ENCODE measurements at regions not wholly inside any gene's neighbourhood (a gene's known extent, or its start where the extent isn't known, plus 50 kb on each side); places are given as distances from the start of the nearest gene placed in this dataset.
"Not testable (repeated sequence)": the region's sequence is repeated elsewhere in the genome, so short reads cannot be mapped to it uniquely, and the experiment has no call there.

DNA sequence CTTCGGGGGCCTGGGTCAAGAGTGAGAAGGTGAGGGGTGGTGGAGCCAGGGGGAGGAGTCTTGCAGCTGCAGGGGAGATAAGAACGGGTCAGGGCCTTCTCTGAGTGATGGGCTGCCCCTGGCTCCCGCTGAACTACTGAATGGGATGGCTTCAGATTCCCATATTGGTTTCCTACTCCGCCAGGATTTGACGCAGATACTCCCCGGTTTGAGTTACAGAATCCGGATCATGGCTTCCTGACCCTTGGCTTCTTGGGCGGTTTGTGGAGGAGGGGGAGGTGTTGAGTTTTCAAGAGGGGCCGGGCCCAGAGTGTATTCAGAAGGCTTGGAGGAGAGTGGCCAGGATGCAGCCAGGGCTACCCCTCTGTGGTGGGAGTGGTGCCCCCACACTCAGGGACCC lies 119.9 kb upstream of the ATP2B2 start:
- no peak for DNase-seq (ENCODE audit: low spot score)

DNA sequence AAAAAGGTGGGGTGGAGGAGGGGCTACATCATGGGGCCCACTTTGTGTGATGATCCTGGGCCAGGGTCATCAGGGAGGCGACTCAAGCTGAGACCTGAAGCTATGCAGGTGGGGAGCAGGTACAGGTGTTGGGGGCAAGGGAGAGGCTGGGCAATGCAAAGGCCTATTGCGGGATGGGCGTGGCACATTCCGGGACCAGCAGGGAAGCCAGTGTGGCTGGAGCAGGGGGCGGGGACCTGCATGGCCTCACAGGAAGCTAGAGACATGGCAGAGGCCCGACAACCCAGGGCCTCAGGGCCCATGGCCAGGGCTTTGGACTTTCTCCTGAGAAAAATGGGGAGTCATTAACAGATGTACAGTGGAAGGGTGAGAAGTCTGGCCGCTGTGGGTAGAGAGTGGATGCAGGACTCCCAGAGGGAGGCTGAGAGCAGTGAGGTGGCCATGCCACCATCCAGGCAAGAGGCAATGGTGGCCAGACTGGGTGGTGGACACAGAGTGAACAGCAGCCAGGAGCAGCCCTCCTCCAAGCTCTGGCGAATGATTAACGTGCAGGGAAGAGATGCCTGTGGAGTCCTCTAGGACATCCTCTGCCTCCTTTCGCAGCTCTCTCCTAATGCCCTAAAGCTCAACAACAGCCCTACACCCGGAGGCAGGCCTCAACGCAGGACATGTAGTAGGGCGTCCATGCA lies 122.6 kb upstream of the ATP2B2 start:
- no peak for DNase-seq (ENCODE audit: low spot score)

DNA sequence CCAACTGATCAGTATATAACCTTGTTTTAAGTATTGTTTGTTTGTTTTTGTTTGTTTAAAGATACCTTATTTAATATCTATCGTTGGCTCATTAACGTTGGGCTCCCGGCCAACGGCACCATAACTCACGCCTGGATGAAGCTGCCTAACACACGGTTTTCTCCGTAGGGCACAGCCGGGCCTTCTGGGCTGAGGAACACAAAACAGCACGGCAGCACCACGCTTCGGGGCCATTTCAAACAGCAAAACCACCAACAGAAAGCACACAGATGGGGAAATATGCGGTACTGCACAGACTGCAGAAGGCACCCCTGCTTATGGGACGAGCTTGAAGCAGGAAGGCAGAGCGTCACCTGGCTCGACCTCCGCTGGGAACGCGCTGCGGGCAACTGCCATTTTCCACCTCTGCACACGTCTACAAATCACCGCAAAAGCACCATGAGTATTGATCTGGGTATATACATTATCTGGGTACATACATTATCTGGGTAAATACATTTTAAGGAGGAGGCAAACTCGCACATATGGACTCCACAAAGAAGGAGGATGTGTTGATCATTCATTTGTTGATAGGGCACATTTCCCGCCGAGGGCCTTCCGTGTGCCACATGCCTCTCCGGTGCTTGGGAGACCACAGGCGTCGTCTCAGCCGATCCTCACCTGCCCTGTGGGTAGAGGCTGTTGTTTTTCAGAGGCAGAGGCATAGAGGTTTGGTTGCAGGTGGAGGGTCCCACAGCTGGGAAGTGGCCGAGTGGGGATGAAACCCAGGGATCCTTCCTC lies 123.7 kb upstream of the ATP2B2 start:
- no peak for DNase-seq (ENCODE audit: low spot score)

DNA sequence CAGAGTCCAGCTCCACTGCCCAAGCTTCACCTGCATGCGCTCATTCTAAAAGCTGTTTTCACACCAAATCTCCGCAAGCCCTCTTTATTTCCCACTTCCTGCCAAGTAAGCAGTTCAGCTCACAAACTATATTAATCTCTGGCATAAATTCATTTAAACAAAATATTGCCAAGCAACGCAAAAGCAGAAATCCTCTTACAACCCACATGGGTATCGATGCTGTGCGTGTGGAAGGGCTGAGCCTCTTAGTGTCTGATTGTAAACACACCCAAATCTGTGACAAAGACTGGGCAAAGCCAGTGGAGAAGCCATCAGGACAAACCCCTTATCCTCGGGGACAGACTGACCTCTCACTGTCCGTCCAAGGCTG lies 124.3 kb upstream of the ATP2B2 start:
- DNase-seq (ENCODE audit: low spot score): no peak

DNA sequence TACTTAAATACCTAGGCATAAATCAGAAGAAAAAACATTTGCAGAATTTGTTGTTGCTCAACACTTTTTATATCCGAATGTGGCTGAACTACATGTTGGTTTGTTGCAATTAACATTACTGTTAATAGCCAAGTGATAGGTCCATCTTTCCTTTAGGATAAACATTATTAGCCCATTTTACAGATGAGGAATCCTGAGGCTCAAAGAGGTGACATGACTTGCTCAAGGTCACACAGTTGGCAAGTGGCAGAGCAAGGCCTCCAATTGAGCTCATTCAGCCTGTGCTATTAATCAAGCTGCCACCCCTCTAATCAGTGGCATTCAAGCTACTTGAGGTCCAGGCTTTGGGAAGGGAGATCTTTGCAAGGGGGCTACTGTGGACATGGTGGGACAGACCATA lies 125.8 kb upstream of the ATP2B2 start:
- no peak for DNase-seq (ENCODE audit: low spot score)

DNA sequence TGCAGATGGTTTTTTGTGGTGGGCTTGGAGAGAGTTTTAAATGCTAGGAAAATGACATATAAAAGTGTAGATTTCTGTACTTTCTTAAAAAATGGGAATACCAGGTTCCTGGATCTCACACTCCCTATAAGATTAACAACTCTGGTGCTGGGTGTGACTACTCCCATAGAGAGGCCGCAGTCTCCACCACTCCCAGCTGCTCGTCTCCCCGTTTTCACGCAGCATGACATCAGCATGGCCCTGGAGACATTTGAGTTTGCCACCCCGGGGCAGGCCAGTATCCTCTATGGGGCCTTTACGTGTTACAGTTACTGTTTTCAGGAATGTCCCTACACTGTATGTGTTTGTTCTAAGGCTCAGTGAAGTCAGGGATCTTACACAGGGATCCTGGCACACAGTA lies 126.7 kb upstream of the ATP2B2 start:
- DNase-seq (ENCODE audit: low spot score): no peak

DNA sequence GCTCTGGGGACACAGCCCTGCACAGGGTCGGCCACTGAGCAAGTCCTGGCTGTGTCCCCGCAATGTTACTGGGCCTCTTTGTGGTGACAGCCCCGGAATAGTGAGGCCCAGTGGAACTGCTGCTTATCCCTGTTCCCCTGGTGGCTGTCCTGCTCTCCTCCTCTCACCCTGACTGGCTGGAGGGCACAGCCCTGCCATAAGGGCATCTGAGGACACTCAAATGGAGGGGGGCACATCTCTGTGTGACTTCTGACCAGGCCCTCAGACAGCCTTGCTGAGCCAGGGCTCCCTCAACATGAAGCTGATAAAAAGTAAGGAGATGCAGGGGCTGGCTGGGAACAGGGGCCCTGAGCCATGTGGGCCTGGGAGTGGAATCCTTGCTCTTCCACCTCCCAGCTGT lies 127.4 kb upstream of the ATP2B2 start:
- no peak for DNase-seq (ENCODE audit: low spot score)

DNA sequence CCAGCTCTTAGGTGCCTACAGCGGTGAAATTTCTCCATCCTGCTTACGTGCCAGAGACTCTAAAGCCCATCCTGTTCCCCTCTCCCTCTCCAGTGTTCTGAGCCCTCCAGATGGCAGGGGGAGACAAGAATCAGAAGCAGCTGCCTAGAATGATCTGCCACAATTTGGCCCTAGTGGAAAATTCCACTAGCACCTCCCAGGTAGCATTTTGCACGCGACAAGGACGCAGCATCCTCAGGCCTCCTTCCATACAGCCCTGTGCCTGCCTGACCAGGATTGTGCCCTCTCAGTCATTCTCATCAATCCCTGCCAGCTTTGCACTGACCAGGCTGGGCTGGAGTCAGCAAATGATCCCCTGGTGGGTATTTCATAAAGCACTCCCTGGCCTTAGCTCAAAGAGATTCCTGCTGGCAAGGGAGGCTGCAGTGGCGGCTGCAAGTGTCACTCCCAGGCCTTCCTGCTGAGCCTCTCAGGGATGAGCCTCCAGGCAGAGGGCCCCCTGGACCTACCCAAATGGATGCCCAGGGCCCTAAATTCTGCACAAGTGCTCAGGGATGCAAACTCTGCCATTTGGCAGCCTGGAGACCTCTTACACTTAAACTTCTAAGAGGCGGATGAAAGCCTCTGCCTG lies 130.2 kb upstream of the ATP2B2 start:
- no peak for DNase-seq (ENCODE audit: low spot score)

DNA sequence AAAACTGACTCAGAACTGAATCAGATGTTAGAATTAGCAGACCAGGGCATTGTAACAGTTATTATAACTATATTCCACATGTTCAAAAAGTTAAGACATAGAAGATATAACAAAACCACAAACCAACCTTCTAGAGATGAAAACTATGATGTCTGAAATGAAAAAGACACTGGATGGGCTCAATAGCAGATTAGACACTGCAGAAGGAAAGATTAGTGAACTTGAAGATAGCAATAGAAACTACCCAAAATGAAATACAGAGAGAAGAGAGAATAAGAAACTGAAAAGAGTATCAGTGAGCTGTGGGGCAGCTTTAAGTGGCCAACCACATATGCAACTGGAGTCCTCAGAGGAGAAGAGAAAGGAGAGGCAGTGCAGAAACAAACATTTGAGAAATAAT lies 132.0 kb upstream of the ATP2B2 start:
- DNase-seq (ENCODE audit: low spot score): no peak

DNA sequence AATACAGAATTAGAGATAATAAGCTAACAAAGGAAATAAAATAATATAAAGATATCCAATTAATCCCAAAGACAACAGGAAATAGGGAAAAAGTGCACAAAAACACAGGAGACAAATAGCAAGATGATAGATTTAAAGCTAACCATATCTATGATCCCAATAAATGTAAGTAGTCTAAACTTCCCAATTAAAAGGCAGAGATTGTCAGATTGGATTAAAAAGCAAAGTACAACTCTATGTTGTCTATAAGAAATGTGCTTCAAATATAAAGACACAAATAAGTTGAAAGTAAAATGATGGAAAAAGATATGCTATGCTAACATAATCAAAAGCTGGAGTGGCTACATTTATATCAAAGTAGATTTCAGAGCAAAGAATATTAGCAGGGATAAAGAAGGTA lies 133.1 kb upstream of the ATP2B2 start:
- DNase-seq (ENCODE audit: low spot score): no peak

DNA sequence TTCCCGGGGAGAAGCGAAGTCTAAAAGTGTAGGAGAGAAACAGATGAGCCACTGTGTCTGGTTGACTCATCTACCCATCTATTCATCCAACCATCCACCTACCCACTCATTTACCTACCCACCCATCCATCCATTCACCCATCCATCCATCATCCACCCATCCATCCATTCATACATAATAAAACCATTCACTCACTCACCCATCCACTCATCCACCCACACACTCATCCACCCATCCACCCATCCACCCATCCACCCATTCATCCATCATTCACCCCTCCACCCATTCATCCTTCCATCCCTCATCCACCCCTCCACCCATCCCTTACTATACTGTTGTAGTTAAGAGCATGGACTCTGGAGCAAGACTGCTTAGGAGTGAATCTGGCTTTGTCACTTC lies 136.4 kb upstream of the ATP2B2 start:
- DNase-seq (ENCODE audit: low spot score): no peak

DNA sequence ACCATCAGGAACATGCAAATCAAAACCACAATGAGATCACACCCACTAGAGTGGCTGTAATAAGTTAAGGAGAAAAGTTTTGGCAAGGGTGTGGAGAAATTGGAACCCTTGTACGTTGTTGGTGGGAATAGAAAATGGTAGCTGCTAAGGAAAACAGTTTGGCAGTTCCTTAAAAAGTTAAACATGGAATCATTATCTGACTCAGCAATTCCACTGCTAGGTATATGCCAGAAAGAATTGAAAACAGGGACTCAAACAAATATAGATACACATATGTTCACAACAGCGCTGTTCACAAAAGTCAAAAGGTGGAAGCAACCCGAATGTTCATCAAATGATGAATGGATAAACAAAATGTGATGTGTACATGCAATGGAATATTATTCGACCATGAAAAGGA lies 138.8 kb upstream of the ATP2B2 start:
- no peak for DNase-seq (ENCODE audit: low spot score)

DNA sequence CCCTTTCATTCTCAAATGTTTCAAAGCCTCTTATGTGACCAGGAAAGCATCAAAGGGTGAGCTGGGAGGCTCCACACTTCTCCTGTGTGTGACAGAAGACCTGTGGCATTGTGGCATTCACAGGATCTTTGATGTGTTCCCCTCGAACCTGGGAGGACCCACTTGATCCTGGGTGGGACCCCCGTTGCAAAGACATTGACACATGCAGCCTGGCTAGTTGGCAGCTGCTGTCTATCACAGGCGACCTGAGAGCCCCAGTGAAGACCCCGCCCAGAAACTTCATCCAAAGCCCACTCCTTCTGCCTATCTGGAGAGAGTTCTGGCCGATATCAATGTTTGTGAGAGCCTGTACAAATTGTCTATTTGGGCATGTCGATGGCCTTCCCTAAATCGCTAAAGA lies 140.4 kb upstream of the ATP2B2 start:
- no peak for DNase-seq (ENCODE audit: low spot score)

DNA sequence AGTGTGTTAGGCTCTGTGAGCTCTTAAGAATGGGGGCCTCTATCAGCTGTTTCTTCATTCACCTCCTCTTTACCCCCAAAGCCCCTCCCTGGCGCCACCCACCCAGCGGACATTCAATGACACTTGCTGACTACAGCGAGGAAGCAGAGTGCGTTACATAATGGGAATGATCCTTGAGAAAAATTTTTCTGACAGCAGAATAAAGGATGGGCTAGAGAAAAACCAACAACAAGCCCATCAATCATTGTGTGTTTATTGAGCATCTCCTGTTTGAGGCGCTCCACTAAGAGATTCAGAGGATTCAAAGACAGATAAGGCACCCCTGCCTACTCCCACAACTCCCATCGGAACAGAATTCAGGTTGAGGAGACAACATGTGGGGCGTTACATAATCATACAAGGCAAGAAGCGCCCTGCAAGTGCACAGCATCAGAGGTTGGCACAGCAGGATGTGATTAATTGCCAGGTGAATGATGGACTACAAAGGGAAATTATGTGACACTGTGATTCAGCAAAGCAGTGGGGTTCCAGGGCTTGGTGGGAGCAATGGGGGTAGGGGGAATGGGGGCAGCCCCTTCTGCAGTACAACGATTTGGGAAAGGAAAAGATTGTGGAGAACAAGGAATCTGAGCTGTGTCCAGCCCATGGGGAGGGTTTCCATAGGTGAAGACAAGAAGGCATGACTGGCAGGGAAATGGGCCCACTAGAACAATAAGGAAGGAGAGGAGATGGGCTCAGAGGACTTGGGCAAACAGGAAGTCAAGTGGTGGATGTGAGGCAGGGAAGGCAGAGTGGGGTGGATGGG lies 141.3 kb upstream of the ATP2B2 start:
- no peak for DNase-seq (ENCODE audit: low spot score)

DNA sequence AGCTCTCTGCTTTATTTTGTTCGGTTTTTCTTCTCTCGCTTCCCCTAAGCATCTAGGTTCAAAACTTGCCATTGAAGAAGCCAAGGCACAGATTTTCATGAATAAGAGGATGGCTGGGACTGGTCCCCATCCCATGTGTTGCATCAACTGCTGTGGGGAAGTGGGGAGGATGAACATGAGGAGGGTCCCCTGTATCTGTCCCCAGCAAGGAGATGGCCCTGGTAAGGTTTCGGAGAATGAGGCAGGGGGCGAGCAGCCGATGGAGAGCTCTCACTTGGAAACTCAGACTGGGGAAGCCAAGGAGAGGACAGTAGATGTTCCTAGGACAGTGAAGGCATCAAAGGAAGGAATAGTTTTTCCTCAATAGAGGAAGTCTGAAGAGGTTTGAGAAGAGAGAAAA lies 142.0 kb upstream of the ATP2B2 start:
- no peak for DNase-seq (ENCODE audit: low spot score)

DNA sequence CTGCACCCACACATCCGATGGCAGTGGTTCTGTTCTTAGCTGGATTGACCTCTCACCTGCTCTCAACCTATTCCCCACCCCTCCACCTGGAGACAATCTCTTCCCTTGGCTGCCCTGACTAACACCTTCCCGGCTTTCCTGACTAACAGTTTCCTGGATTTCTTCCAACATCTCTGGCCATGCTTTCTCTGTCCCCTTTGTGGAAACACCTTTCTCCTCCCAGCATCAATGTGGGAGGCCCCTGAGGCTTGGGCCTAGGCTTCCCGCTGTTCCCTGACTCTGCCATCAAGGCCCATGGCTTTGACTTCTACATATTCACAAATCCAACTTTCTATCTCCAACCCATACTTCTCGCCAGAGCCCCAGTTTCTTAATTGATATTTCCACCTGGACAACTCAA lies 142.8 kb upstream of the ATP2B2 start:
- no peak for DNase-seq (ENCODE audit: low spot score)

DNA sequence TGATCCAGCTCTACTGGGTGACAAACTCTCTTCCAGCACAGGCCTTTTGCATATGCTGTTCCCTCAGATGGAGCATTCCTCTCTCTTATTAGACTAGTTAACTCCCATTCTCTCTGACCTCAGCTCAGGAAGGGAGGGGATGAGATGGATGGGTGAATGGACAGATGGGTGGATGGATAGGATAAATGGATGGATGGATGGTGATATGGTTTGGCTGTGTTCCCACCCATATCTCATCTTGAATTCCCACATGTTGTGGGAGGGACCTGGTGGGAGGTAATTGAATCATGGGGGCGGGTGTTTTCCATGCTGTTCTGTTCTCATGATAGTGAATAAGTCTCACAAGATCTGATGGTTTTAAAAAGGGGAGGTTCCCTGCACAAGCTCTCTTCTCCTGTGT lies 144.1 kb upstream of the ATP2B2 start:
- DNase-seq (ENCODE audit: low spot score): not testable (repeated sequence)

DNA sequence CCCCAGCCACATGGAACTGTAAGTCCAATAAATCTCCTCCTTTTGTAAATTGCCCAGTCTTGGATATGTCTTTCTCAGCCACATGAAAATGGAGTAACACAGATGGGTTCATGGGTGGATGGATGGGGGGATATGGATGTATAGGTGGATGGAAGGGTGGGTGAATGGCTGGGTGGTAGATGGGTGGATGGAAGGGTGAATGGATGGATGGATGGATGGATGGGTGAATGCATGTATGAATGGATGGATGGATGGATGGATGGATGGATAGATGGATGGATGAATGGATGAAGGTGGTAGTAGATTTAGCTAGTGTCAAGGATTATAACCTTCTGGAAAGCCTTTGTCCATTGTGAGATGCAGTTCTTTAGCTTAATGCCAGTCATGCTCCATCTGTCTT lies 146.1 kb upstream of the ATP2B2 start:
- no peak for DNase-seq (ENCODE audit: low spot score)

DNA sequence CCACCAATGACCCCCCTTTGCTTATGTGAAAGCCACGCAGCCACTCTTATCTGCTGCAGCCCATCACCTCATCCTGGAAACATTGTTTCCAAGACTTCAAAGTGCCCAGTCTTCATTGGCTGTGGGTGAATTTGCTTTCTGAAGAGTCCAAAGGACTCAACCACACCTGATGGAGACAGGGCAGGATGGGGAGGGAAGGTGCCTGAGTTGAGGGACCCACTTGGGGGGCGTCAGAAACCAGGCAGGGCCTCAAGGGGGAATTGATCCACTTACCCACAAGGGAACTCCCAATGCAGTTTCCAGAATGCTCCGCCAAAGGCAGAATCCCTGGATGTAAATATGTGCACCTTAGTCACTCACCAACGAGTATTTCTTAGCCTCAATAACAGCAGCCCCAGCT lies 147.9 kb upstream of the ATP2B2 start:
- no peak for DNase-seq (ENCODE audit: low spot score)

DNA sequence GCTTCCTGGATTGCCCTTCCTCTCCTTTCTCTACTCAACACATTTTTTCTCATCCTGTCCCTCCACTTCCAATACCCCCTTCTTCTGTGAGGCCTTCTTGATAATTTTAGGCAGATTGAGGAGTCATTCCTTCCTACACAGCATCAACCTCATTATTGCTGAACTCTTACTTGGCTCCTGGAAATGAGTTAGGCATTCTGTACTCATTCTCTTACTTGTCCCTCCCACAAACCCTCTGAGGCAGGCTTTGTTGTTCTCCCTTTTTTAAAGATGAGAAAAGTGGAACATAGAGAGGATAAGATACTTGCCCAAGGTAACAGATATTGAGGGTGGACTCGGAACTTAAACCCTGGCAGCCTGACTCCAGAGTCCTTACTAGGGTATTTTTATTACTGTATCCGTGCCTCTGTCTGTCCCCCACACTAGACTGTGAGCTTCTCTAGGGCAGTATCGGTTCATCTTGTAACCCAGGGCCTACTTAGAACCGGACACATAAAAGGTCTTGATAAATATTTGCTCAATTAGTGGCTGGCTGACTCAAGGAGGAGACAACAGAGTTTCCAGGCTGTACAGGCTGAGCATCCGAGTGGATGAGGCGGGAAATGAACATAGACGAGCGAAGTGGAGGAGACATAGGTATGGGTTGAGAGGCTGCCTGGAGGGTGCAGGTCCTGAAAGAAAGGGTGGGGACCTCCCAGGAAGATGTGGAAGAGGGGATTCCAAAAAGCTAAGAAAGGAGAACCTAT lies 148.7 kb upstream of the ATP2B2 start:
- no peak for DNase-seq (ENCODE audit: low spot score)

DNA sequence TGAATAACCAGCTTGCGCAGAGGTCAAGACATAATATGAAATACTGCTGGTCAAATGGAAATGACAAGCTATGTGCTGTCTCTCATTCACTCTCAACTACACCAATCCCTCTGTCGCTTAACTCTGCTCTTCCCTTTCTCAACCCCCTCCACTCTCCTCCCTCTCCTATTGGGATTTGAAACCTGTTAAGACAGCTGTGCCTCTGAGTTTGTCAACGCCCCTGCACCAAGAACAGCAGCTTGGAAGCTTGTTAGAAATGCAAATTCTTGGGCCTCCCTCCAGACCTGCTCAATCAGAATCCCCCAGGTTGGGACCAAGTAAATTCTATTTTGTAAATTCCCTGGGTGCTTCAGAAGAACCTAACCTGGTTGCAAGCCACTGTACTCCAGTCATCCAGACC lies 149.7 kb upstream of the ATP2B2 start:
- DNase-seq (ENCODE audit: low spot score): no peak

DNA sequence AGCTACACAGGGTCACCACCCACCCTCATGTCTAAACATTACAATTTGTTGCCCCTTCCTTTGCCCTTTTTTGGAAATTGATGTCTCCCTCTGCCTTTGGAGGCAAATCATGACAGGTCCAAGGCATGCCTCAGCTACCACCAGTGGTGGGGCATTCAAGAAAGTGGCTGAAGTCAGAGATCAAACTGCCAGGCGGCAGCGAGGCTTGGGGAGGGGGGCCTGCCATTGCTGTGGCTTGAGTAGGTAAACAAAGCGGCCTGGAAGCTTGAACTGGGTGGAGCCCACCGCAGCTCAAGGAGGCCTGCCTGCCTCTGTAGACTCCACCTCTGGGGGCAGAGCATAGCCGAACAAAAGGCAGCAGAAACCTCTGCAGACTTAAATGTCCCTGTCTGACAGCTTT lies 152.0 kb upstream of the ATP2B2 start:
- DNase-seq (ENCODE audit: low spot score): not testable (repeated sequence)

Measured in umbilical cord (tissue), 1 donor.